Suprapubic skin (tissue), 3 donors: ENCODE measurements at regions not wholly inside any gene's neighbourhood (a gene's known extent, or its start where the extent isn't known, plus 50 kb on each side); places are given as distances from the start of the nearest gene placed in this dataset.

Experiments
- CTCF ChIP-seq, 2 donors: fragments of 200-600 bp in 1 of 2; fragments of 450-650 bp in 1 of 2; sonication (generic) in 1 of 2; IDR thresholded peaks; one replicate each; pipeline ENCODE4 v1.5.1; 2016 to 2019; ENCODE audit warnings: antibody characterized with exemption in 2 of 2, mild to moderate bottlenecking in 1 of 2, moderate library complexity in 1 of 2
- POLR2A ChIP-seq, 2 donors: fragments of 450-650 bp; IDR thresholded peaks; one replicate each; pipeline ENCODE4 v1.6.1; 2017; ENCODE audit warnings: antibody characterized with exemption in 2 of 2, mild to moderate bottlenecking in 2 of 2, moderate library complexity in 2 of 2

DNA sequence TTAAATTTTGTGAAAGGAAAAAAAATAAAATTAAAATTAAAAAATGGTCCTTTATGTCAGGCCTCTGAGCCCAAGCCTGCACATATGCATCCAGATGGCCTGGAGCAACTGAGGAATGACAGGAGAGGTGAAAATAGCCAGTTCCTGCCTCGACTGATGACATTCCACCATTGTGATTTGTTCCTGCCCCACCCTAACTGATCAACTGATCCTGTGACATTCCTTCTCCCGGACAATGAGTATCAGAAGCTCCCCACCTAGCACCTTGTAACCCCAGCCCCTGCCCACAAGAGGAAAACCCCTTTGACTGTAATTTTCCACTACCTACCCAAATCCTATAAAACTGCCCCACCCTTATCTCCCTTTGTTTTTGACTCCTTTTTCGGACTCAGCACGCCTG is 972.2 kb upstream of the GHITM start:
- TF ChIP-seq CTCF (IDR thresholded peaks at IDR 0.05), result no peak
- no peak for TF ChIP-seq POLR2A (IDR thresholded peaks at IDR 0.05)
